Hepatocyte (in vitro differentiated cells): ENCODE measurements at regions not wholly inside any gene's neighbourhood (a gene's known extent, or its start where the extent isn't known, plus 50 kb on each side); places are given as distances from the start of the nearest gene placed in this dataset.

Source experiments
- DNase-seq: peaks from one replicate; pipeline ENCODE4 v3.0.0-alpha.2; 2016; ENCODE audit warnings: low spot score
- H2AFZ ChIP-seq: fragments of 200-600 bp; sonication (generic); 2 replicates; pipeline ENCODE4 v1.6.0; 2016; ENCODE audit warnings: antibody characterized with exemption, mild to moderate bottlenecking
- H3K27ac ChIP-seq: fragments of 200-600 bp; sonication (generic); 2 replicates; pipeline ENCODE4 v1.5.1; 2016; ENCODE audit warnings: mild to moderate bottlenecking
- H3K27me3 ChIP-seq: fragments of 200-600 bp; sonication (generic); 2 replicates; pipeline ENCODE4 v1.6.1; 2016
- H3K36me3 ChIP-seq: fragments of 200-600 bp; sonication (generic); replicated peaks from 2 replicates; pipeline ENCODE4 v1.5.1; 2016; ENCODE audit warnings: low read depth; ENCODE audit not compliant: insufficient read depth
- H3K4me1 ChIP-seq: fragments of 200-600 bp; sonication (generic); 2 replicates; pipeline ENCODE4 v1.5.1; 2016; ENCODE audit warnings: mild to moderate bottlenecking, moderate library complexity; ENCODE audit not compliant: insufficient read depth
- H3K4me2 ChIP-seq: fragments of 200-600 bp; sonication (generic); 2 replicates; pipeline ENCODE4 v1.6.0; 2016
- H3K4me3 ChIP-seq: fragments of 200-600 bp; sonication (generic); 2 replicates; pipeline ENCODE4 v1.5.1; 2016; ENCODE audit warnings: mild to moderate bottlenecking
- H3K79me2 ChIP-seq: fragments of 200-600 bp; sonication (generic); 2 replicates; pipeline ENCODE4 v1.6.0; 2017; ENCODE audit warnings: mild to moderate bottlenecking
- H3K9me2 ChIP-seq: fragments of 200-600 bp; sonication (generic); replicated peaks from 2 replicates; pipeline ENCODE4 v1.6.0; 2017; ENCODE audit warnings: mild to moderate bottlenecking; ENCODE audit not compliant: insufficient read depth
- H3K9me3 ChIP-seq: fragments of 200-600 bp; sonication (generic); 2 replicates; pipeline ENCODE4 v1.5.1; 2016; ENCODE audit warnings: low read depth, mild to moderate bottlenecking
- H4K20me1 ChIP-seq: fragments of 200-600 bp; sonication (generic); 2 replicates; pipeline ENCODE4 v1.6.0; 2016; ENCODE audit warnings: mild to moderate bottlenecking; ENCODE audit not compliant: insufficient read depth, poor library complexity, severe bottlenecking
- EZH2 ChIP-seq: fragments of 200-600 bp; sonication (generic); IDR thresholded peaks from 2 replicates; pipeline ENCODE4 v1.6.1; 2016; ENCODE audit warnings: antibody characterized with exemption, mild to moderate bottlenecking, borderline replicate concordance
- EZH2phosphoT487 ChIP-seq: fragments of 200-600 bp; sonication (generic); IDR thresholded peaks from one replicate; pipeline ENCODE4 v1.6.1; 2018; ENCODE audit warnings: antibody characterized with exemption, mild to moderate bottlenecking, low read depth, moderate library complexity; ENCODE audit not compliant: unreplicated experiment, severe bottlenecking
- WGBS: methylation state at CpG from one replicate; pipeline ENCODE4 v1.1.6; 2016; ENCODE audit warnings: low lambda C conversion rate; ENCODE audit errors: missing lambda C conversion rate; 5-methylcytosine and 5-hydroxymethylcytosine counted together
- TF ChIP-seq, protein P1 (sequence below): fragments of 200-600 bp; sonication (generic); IDR thresholded peaks from 2 replicates; pipeline ENCODE4 v1.5.1; 2016; ENCODE audit warnings: antibody characterized with exemption, mild to moderate bottlenecking; ENCODE audit not compliant: poor library complexity

DNA sequence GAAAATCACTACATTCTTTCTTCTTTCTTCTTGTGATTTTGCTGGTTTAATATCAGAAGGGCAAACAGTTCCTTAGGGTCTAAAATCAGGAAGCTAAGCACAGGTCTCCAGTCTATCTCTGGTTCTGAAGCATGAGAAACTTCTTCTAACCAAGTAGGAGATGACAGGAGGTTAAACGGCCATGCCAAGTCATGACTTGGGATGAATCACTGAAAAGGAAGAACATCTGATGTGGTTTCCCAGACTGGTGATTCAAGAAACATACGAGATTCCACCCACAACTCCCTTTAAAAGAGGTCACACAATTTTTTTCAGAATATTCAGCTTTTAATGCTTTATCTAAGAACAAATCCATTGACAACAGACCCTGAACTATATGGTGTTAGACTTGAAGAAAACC is 684.0 kb upstream of the PRKX start:
- Histone ChIP-seq H3K27me3 (no peaks in the 10 kb centered on the region), H3K27ac (no peak overlapping the region), H3K4me2 (no peak overlapping the region), H3K4me3 (no peak overlapping the region), H3K79me2 (no peaks in the 10 kb centered on the region), H3K9me3 (no peaks in the 10 kb centered on the region), H3K4me1 (no peaks in the 10 kb centered on the region), H3K9me2 (no peaks in the 10 kb centered on the region), H2AFZ (no peak overlapping the region), H3K36me3 (no peaks in the 10 kb centered on the region), H4K20me1 (no peaks in the 10 kb centered on the region)
- TF ChIP-seq EZH2phosphoT487: no peak
- no peak for TF ChIP-seq EZH2
- TF ChIP-seq, protein P1, sequence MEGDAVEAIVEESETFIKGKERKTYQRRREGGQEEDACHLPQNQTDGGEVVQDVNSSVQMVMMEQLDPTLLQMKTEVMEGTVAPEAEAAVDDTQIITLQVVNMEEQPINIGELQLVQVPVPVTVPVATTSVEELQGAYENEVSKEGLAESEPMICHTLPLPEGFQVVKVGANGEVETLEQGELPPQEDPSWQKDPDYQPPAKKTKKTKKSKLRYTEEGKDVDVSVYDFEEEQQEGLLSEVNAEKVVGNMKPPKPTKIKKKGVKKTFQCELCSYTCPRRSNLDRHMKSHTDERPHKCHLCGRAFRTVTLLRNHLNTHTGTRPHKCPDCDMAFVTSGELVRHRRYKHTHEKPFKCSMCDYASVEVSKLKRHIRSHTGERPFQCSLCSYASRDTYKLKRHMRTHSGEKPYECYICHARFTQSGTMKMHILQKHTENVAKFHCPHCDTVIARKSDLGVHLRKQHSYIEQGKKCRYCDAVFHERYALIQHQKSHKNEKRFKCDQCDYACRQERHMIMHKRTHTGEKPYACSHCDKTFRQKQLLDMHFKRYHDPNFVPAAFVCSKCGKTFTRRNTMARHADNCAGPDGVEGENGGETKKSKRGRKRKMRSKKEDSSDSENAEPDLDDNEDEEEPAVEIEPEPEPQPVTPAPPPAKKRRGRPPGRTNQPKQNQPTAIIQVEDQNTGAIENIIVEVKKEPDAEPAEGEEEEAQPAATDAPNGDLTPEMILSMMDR: no peak
- DNase-seq: no peak
- WGBS: 77% methylated on average over 2 of the region's 2 CpGs

- H3K27me3 ChIP-seq: no peaks in the 10 kb centered on the region
- no peaks in the 10 kb centered on the region for H3K9me2 ChIP-seq
- no peak overlapping the region for H3K4me2 ChIP-seq
- H3K9me3 ChIP-seq: no peaks in the 10 kb centered on the region
- H3K36me3 ChIP-seq: no peaks in the 10 kb centered on the region
- H3K27ac ChIP-seq: no peak overlapping the region
- no peaks in the 10 kb centered on the region for H3K79me2 ChIP-seq
- no peak overlapping the region for H2AFZ ChIP-seq
- H4K20me1 ChIP-seq: no peaks in the 10 kb centered on the region
- WGBS: 59% methylated on average over 3 of the region's 3 CpGs
- no peak for DNase-seq
- H3K4me3 ChIP-seq: no peak overlapping the region
- TF ChIP-seq EZH2: no peak
- TF ChIP-seq EZH2phosphoT487: no peak
- TF ChIP-seq, protein P1: no peak
- no peaks in the 10 kb centered on the region for H3K4me1 ChIP-seq
These were observed 668.8 kb upstream of the PRKX start for GRCh38 chrX:4382273-4382672.

GRCh38 chrX:4380710-4381109 is 667.3 kb upstream of the PRKX start:
- no peak overlapping the region for H3K4me2 ChIP-seq
- no peaks in the 10 kb centered on the region for H3K9me3 ChIP-seq
- no peaks in the 10 kb centered on the region for H3K9me2 ChIP-seq
- H3K4me3 ChIP-seq: no peak overlapping the region
- H3K4me1 ChIP-seq: no peaks in the 10 kb centered on the region
- H3K36me3 ChIP-seq: no peaks in the 10 kb centered on the region
- DNase-seq: no peak
- no peak overlapping the region for H3K27ac ChIP-seq
- no peaks in the 10 kb centered on the region for H4K20me1 ChIP-seq
- H3K79me2 ChIP-seq: no peaks in the 10 kb centered on the region
- no peak overlapping the region for H2AFZ ChIP-seq
- H3K27me3 ChIP-seq: no peaks in the 10 kb centered on the region
- TF ChIP-seq, protein P1: no peak
- TF ChIP-seq EZH2phosphoT487: no peak
- no peak for TF ChIP-seq EZH2

GRCh38 chrX:4379071-4379470 is 665.6 kb upstream of the PRKX start:
- Histone ChIP-seq H3K27ac (peak overlapping the region; percentile 67), H3K4me3 (no peak overlapping the region), H3K27me3 (no peaks in the 10 kb centered on the region), H3K36me3 (no peaks in the 10 kb centered on the region), H3K4me1 (no peaks in the 10 kb centered on the region), H2AFZ (no peak overlapping the region), H3K79me2 (no peaks in the 10 kb centered on the region), H4K20me1 (no peaks in the 10 kb centered on the region), H3K4me2 (no peak overlapping the region), H3K9me3 (no peaks in the 10 kb centered on the region), H3K9me2 (no peaks in the 10 kb centered on the region)
- TF ChIP-seq, protein P1: no peak
- TF ChIP-seq EZH2phosphoT487 (no peak), EZH2 (no peak)
- WGBS: 83% methylated on average over 1 of the region's 1 CpG
- DNase-seq: peak; percentile 7
